Suprapubic skin (tissue), 4 donors: ENCODE measurements at regions not wholly inside any gene's neighbourhood (a gene's known extent, or its start where the extent isn't known, plus 50 kb on each side); places are given as distances from the start of the nearest gene placed in this dataset.

ENCODE experiments used
- DNase-seq, 2 donors: peaks; one replicate each; pipeline ENCODE4 v3.0.0-alpha.2; 2019; ENCODE audit warnings: low spot score in 2 of 2
- H3K27ac ChIP-seq: fragments of 200-600 bp; sonication (generic); one replicate; pipeline ENCODE4 v1.5.1; 2019
- H3K27me3 ChIP-seq: fragments of 200-600 bp; sonication (generic); one replicate; pipeline ENCODE4 v1.5.1; 2019
- H3K36me3 ChIP-seq: fragments of 200-600 bp; sonication (generic); one replicate; pipeline ENCODE4 v1.5.1; 2019
- H3K4me1 ChIP-seq: fragments of 200-600 bp; sonication (generic); one replicate; pipeline ENCODE4 v1.5.1; 2019
- H3K4me3 ChIP-seq: fragments of 200-600 bp; sonication (generic); one replicate; pipeline ENCODE4 v1.5.1; 2019; ENCODE audit warnings: mild to moderate bottlenecking
- H3K9me3 ChIP-seq: fragments of 200-600 bp; sonication (generic); one replicate; pipeline ENCODE4 v1.5.1; 2019
- EP300 ChIP-seq: sonication (generic); formaldehyde crosslinking; IDR thresholded peaks from one replicate; pipeline ENCODE4 v1.6.1; 2017; ENCODE audit warnings: antibody characterized with exemption
- POLR2A ChIP-seq, 2 donors: fragments of 450-650 bp; IDR thresholded peaks; one replicate each; pipeline ENCODE4 v1.6.1; 2017; ENCODE audit warnings: antibody characterized with exemption in 2 of 2, mild to moderate bottlenecking in 2 of 2, moderate library complexity in 2 of 2
- POLR2AphosphoS5 ChIP-seq, 3 donors: sonication (generic); formaldehyde crosslinking; IDR thresholded peaks; one replicate each; pipeline ENCODE4 v1.6.1; 2017; ENCODE audit warnings: antibody characterized with exemption in 3 of 3
- WGBS: methylation state at CpG from one replicate; pipeline ENCODE4 v1.1.5; 2018; 5-methylcytosine and 5-hydroxymethylcytosine counted together
- TF ChIP-seq, protein P1 (sequence below), 2 donors: fragments of 200-600 bp in 1 of 2; fragments of 450-650 bp in 1 of 2; sonication (generic) in 1 of 2; IDR thresholded peaks; one replicate each; pipeline ENCODE4 v1.5.1; 2016 to 2019; ENCODE audit warnings: antibody characterized with exemption in 2 of 2, mild to moderate bottlenecking in 1 of 2, moderate library complexity in 1 of 2

GRCh38 chr20:60630609-60631008 is 621.5 kb upstream of the CDH4 start:
- Histone ChIP-seq H3K4me3 (no peak overlapping the region), H3K9me3 (no peaks in the 10 kb centered on the region), H3K4me1 (no peaks in the 10 kb centered on the region), H3K36me3 (no peaks in the 10 kb centered on the region), H3K27ac (no peak overlapping the region), H3K27me3 (peaks cover 3% of the 10 kb centered on the region)
- DNase-seq = no peak
- TF ChIP-seq, protein P1, sequence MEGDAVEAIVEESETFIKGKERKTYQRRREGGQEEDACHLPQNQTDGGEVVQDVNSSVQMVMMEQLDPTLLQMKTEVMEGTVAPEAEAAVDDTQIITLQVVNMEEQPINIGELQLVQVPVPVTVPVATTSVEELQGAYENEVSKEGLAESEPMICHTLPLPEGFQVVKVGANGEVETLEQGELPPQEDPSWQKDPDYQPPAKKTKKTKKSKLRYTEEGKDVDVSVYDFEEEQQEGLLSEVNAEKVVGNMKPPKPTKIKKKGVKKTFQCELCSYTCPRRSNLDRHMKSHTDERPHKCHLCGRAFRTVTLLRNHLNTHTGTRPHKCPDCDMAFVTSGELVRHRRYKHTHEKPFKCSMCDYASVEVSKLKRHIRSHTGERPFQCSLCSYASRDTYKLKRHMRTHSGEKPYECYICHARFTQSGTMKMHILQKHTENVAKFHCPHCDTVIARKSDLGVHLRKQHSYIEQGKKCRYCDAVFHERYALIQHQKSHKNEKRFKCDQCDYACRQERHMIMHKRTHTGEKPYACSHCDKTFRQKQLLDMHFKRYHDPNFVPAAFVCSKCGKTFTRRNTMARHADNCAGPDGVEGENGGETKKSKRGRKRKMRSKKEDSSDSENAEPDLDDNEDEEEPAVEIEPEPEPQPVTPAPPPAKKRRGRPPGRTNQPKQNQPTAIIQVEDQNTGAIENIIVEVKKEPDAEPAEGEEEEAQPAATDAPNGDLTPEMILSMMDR (IDR thresholded peaks at IDR 0.05) = no peak
- TF ChIP-seq POLR2A (IDR thresholded peaks at IDR 0.05) = no peak
- TF ChIP-seq EP300 = no peak
- TF ChIP-seq POLR2AphosphoS5 (IDR thresholded peaks at IDR 0.05) = no peak
- 60% methylated on average over 8 of the region's 8 CpGs for WGBS

DNA sequence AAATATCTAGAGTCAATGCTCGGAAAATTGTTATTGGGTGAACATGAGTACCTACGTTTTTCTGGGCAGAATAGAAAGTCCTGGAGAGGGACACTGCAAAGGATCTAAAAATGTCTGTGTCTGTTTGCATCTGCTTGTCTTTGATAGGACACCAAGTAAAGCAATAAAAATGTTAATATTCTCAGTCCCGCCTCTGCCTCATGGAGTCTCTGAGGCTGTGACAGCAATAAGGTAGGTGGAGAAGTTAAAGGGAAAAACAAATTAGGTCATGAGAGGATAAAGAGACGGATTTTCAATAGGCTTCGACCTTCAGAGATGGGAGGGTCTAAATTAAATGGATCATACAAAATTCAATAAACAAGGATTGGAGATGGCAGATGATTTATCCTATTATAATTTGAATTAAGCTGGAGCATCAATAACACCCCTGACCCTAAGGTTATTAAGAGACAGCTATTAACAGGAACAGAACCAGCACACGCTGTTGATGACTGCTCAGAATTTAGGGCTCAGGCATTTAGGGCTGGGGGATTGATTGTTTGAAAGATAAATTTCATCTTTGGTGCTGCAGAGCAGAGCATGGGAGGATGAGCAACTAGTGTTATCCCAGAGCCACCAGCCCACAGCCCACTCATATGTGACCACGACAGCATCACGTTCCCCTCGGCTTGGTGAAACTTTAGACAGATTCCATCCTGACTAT is 620.3 kb upstream of the CDH4 start:
- Histone ChIP-seq H3K36me3 (no peaks in the 10 kb centered on the region), H3K9me3 (no peaks in the 10 kb centered on the region), H3K27me3 (peaks cover 3% of the 10 kb centered on the region), H3K4me3 (no peak overlapping the region), H3K4me1 (no peaks in the 10 kb centered on the region), H3K27ac (no peak overlapping the region)
- no peak for TF ChIP-seq EP300
- TF ChIP-seq POLR2A (IDR thresholded peaks at IDR 0.05) = no peak
- TF ChIP-seq, protein P1 (IDR thresholded peaks at IDR 0.05) = no peak
- no peak for TF ChIP-seq POLR2AphosphoS5 (IDR thresholded peaks at IDR 0.05)
- DNase-seq = no peak
- WGBS = 81% methylated on average over 9 of the region's 9 CpGs

GRCh38 chr20:60632391-60633262 is 619.4 kb upstream of the CDH4 start:
- Histone ChIP-seq H3K36me3 (no peaks in the 10 kb centered on the region), H3K27me3 (peaks cover 3% of the 10 kb centered on the region)
- DNase-seq = no peak

GRCh38 chr20:60634491-60635172 is 617.4 kb upstream of the CDH4 start:
- TF ChIP-seq POLR2AphosphoS5 (IDR thresholded peaks at IDR 0.05) = no peak
- TF ChIP-seq EP300 = no peak
- TF ChIP-seq, protein P1 (IDR thresholded peaks at IDR 0.05) = no peak
- no peak for TF ChIP-seq POLR2A (IDR thresholded peaks at IDR 0.05)
- WGBS = 90% methylated on average over 19 of the region's 19 CpGs
- DNase-seq = no peak
- H3K4me1 ChIP-seq = no peaks in the 10 kb centered on the region
- H3K4me3 ChIP-seq = no peak overlapping the region
- H3K36me3 ChIP-seq = no peaks in the 10 kb centered on the region
- H3K9me3 ChIP-seq = no peaks in the 10 kb centered on the region
- no peak overlapping the region for H3K27ac ChIP-seq
- no peaks in the 10 kb centered on the region for H3K27me3 ChIP-seq

More at GRCh38 chr20:60632391-60633262, 619.4 kb upstream of the CDH4 start:
- no peak overlapping the region for H3K27ac ChIP-seq
- 49% methylated on average over 8 of the region's 8 CpGs for WGBS
- no peak overlapping the region for H3K4me3 ChIP-seq
- no peaks in the 10 kb centered on the region for H3K4me1 ChIP-seq
- TF ChIP-seq EP300 (no peak), POLR2AphosphoS5 (IDR thresholded peaks at IDR 0.05) (peak in 2 of 3 donors; percentile 37 to 80)
- H3K9me3 ChIP-seq = no peaks in the 10 kb centered on the region

- Histone ChIP-seq H3K9me3 (no peaks in the 10 kb centered on the region), H3K27ac (no peak overlapping the region), H3K4me3 (no peak overlapping the region), H3K4me1 (no peaks in the 10 kb centered on the region), H3K27me3 (no peaks in the 10 kb centered on the region), H3K36me3 (no peaks in the 10 kb centered on the region)
- TF ChIP-seq, protein P1 (IDR thresholded peaks at IDR 0.05) = no peak
- TF ChIP-seq POLR2AphosphoS5 (IDR thresholded peaks at IDR 0.05) (no peak), EP300 (no peak), POLR2A (IDR thresholded peaks at IDR 0.05) (no peak)
- WGBS = 88% methylated on average over 5 of the region's 5 CpGs
- DNase-seq = no peak
Observed at GRCh38 chr20:60636417-60636816, 615.6 kb upstream of the CDH4 start.
